ENCODE measurements at regions not wholly inside any gene's neighbourhood (a gene's known extent, or its start where the extent isn't known, plus 50 kb on each side); places are given as distances from the start of the nearest gene placed in this dataset.
"Not testable (repeated sequence)": the region's sequence is repeated elsewhere in the genome, so short reads cannot be mapped to it uniquely, and the experiment has no call there.

DNA sequence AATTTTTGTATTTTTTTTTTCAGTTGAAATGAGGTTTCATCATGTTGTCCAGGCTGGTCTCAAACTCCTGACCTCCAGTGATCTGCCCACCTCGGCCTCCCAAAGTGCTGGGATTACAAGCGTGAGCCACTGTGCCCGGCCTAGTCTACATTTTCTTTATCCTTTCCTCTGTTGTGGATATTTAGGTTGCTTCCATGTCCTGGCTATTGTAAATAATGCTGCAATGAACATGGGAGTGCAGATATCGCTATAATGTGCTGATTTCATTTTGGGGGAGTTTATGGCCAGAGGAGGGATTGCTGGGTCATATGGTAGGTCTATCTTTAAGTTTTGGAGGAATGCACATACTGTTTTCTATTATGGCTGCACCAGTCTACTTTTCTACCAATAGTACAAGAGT, 58.9 kb upstream of the SYT9 start:
- TF ChIP-seq, protein P1, sequence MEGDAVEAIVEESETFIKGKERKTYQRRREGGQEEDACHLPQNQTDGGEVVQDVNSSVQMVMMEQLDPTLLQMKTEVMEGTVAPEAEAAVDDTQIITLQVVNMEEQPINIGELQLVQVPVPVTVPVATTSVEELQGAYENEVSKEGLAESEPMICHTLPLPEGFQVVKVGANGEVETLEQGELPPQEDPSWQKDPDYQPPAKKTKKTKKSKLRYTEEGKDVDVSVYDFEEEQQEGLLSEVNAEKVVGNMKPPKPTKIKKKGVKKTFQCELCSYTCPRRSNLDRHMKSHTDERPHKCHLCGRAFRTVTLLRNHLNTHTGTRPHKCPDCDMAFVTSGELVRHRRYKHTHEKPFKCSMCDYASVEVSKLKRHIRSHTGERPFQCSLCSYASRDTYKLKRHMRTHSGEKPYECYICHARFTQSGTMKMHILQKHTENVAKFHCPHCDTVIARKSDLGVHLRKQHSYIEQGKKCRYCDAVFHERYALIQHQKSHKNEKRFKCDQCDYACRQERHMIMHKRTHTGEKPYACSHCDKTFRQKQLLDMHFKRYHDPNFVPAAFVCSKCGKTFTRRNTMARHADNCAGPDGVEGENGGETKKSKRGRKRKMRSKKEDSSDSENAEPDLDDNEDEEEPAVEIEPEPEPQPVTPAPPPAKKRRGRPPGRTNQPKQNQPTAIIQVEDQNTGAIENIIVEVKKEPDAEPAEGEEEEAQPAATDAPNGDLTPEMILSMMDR (IDR thresholded peaks at IDR 0.05; ENCODE audit: borderline replicate concordance, extremely low read depth, low read length, poor library complexity, severe bottlenecking): not testable (repeated sequence)
- TF ChIP-seq EZH2 (IDR thresholded peaks at IDR 0.05; ENCODE audit: borderline replicate concordance, low read depth, low read length, severe bottlenecking): not testable (repeated sequence)
